Activated naive CD8-positive, alpha-beta T cell treated with anti-CD3 and anti-CD28 coated beads, Interleukin-2, amount 50 U/mL, for 24 hours (primary cell): ENCODE measurements at regions not wholly inside any gene's neighbourhood (a gene's known extent, or its start where the extent isn't known, plus 50 kb on each side); places are given as distances from the start of the nearest gene placed in this dataset.
"Not testable (repeated sequence)": the region's sequence is repeated elsewhere in the genome, so short reads cannot be mapped to it uniquely, and the experiment has no call there.

ENCODE experiments used
- ATAC-seq: fragments of 150-1000 bp; cut with Tn5 transposase; one replicate; pipeline ENCODE4 v1.10.0; 2021
- DNase-seq: peaks from one replicate; pipeline ENCODE4 v3.0.0; 2021
- H3K27ac Mint-ChIP-seq: one replicate; pipeline ENCODE4 v1.8.0; 2021; ENCODE audit warnings: mild to moderate bottlenecking, mixed read lengths
- H3K27me3 Mint-ChIP-seq: one replicate; pipeline ENCODE4 v1.8.0; 2021; ENCODE audit warnings: mixed read lengths
- H3K36me3 Mint-ChIP-seq: one replicate; pipeline ENCODE4 v1.8.0; 2021; ENCODE audit warnings: low read depth, mixed read lengths
- H3K4me1 Mint-ChIP-seq: one replicate; pipeline ENCODE4 v1.8.0; 2021; ENCODE audit warnings: mixed read lengths
- H3K4me3 Mint-ChIP-seq: one replicate; pipeline ENCODE4 v1.8.0; 2021; ENCODE audit warnings: mild to moderate bottlenecking, moderate library complexity, mixed read lengths
- H3K9me3 Mint-ChIP-seq: one replicate; pipeline ENCODE4 v1.8.0; 2021; ENCODE audit warnings: mixed read lengths

DNA sequence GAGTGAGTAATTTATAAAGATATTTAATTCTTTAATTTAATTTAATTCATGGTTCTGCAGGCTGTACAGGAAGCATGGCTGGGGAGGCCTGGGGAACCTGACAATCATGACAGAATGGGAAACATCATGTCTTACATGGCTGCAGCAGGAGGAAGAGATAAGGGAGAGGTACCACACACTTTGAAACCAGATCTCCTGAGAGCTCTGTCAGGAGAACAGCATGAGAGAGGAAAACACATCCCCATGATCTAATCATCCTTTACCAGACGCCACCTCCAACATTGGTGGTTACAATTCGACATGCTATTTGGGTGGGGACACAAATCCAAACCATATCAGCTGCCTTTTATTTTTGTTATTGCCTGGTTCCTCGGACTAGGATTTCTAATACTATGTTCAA is 928.6 kb downstream of the TMEM121 start:
- Mint-ChIP-seq H3K4me1 (no peaks in the 10 kb centered on the region), H3K36me3 (no peaks in the 10 kb centered on the region), H3K4me3 (no peak overlapping the region), H3K27ac (no peak overlapping the region), H3K27me3 (no peaks in the 10 kb centered on the region), H3K9me3 (no peaks in the 10 kb centered on the region)
- ATAC-seq (no peak), DNase-seq (no peak)

DNA sequence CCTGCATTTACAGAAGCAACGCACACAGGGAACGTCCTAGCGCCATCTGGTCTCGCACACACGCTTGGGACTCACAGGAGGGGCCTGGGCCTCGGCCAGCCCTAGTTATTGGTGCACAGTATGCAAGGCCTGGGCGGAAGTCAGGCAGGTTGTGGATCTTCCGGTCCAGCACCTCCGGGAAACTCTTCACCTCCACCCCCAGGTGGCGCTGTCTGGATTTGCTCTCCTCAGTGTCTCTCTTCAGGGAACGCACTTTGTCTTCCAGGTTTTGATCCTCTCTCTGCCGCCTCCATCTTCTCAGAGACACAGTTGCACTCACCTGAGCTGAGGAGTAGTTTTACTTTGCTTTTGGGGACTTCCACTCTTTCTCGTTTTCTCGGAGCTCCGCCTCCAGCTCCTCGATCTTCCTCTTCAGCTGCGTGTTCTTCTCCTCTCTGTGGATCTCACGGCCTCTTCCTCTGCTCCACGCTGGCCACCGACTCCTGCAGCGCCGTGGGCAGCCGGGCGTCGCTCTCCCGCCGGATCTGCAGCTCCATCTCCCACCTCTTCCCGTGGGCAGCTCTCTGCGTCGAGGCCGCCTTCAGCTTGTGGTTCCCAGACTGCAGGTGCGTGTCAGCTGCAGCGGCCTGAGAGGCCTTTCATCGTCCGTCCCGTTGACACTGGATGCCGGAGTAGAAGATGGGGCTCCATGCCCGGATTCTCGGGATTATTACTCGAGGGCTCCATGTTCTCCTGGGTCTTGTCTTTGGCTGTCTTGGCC is 933.8 kb downstream of the TMEM121 start:
- H3K36me3 Mint-ChIP-seq = no peaks in the 10 kb centered on the region
- DNase-seq (peak; percentile 73), ATAC-seq (peak; percentile 65)
- H3K9me3 Mint-ChIP-seq = no peaks in the 10 kb centered on the region
- H3K4me3 Mint-ChIP-seq = no peak overlapping the region
- H3K27me3 Mint-ChIP-seq = peaks cover 1% of the 10 kb centered on the region
- H3K4me1 Mint-ChIP-seq = peaks cover 2% of the 10 kb centered on the region
- no peak overlapping the region for H3K27ac Mint-ChIP-seq

DNA sequence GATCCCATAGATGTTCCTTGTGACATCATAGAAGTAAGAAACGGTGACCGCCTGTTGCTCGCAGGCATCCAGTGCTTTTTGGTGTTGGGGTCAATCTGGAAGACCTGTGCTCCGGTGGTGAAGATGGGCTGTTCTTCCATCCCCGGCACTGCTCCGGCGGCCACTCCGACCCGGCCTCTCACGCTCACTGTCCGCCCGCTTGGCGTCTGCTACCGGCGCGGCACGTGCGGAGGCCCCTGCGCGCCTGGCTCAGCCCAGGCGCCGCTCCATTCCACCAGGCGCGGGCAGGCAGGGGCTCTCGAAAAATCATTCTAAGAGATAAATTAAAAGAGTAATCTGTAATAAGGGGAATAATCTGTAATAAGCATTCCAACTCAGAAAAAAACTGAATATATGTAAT is 934.5 kb downstream of the TMEM121 start:
- no peak for ATAC-seq
- no peak for DNase-seq
- Mint-ChIP-seq H3K27ac (no peak overlapping the region), H3K4me1 (peaks cover 2% of the 10 kb centered on the region), H3K9me3 (no peaks in the 10 kb centered on the region), H3K4me3 (no peak overlapping the region), H3K27me3 (peaks cover 1% of the 10 kb centered on the region), H3K36me3 (no peaks in the 10 kb centered on the region)

DNA sequence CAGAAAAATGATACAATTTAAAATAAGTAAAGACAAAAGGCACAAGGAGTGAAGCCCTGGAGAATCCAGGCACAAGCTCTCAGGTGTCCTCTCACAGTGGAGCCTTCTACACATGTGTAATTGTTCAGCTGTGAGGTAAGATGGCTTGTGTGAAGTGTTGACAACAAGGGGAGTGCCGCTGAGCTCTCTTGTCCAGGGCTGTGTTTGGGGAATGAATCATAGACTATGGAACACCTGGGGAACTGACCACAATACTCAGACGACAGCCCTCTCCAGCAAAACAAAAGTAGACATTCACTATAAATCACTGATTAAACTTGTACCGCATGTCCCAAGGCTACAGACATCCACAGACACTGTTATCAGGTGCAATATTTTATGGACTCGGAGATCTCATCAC is 940.1 kb downstream of the TMEM121 start:
- not testable (repeated sequence) for H3K27ac Mint-ChIP-seq, H3K9me3 Mint-ChIP-seq, H3K36me3 Mint-ChIP-seq, DNase-seq, ATAC-seq, H3K4me1 Mint-ChIP-seq, H3K4me3 Mint-ChIP-seq, H3K27me3 Mint-ChIP-seq

DNA sequence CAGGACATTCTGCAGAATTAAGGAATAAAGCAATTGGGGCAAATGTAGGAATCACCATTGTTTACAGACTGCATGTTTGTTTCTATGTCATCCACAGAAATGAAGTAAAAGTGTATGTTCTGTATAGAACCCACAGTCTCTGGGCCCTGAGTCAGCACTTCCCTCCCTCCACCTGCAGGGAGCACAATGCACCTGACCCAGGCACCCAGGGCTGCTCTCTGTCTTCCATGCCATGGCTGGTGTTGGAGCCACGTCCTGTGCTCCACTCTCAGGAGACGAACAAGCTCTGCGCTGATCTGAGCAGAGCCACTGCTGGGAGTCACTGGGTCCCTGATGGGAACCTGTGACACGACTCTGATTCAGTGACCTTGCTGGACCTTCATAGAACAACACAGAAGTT is 942.5 kb downstream of the TMEM121 start:
- DNase-seq, H3K9me3 Mint-ChIP-seq, H3K4me1 Mint-ChIP-seq, H3K27ac Mint-ChIP-seq, H3K4me3 Mint-ChIP-seq, H3K27me3 Mint-ChIP-seq, H3K36me3 Mint-ChIP-seq: not testable (repeated sequence)
- peak; percentile 63 for ATAC-seq

DNA sequence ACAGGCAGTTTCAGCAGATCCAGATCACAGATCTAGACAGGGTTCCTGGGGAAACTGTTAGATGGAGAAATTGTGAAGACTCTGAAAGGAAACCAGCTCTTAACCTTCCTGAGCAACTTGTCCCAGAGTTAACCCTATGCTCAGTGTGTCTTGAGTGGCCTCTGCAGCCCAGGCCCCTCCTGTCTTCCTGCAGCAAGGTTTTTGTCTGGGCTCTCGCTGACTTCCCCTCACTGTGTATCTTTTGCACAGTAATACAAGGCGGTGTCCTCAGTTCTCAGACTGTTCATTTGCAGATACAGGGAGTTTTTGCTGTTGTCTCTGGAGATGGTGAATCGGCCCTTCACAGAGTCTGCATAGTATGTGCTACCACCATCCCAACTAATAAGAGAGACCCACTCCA is 943.6 kb downstream of the TMEM121 start:
- H3K4me3 Mint-ChIP-seq, ATAC-seq, H3K27me3 Mint-ChIP-seq, H3K36me3 Mint-ChIP-seq, DNase-seq, H3K27ac Mint-ChIP-seq, H3K9me3 Mint-ChIP-seq: not testable (repeated sequence)
- H3K4me1 Mint-ChIP-seq = peaks cover 10% of the 10 kb centered on the region

DNA sequence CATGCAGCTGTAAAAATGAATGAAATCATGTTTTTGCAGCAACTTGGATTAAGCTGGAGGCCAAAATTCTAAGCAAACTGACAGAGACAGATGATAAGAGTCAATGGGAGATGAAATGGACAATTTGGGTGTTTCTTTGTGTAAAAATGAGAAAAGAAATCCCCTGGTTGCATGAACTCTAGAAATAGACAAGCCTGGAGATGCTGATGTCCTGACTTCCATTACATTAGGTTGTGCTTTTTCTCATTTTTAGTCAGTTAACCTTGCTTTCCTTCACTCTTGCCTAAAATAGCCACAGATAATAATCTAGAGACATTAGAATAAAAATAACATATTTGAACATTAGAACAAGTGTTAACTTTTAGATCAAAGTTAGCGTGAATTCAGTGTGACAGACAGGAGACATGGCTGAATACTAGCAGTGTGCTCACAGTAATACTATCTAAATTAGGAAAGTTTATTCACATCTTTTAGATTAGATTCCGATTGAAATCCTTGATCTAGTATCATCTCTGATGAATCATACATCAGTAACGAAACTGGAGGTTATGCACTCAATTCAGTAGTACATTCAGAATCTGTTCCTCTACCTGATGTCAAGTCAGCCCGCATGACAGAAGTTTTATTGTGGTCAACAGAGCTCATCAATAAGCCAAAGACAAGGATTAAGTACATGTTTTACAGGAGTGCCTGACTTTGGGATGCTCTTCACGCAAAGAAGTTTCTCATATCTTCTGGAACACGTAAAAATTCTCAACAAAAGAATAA is 948.1 kb downstream of the TMEM121 start:
- not testable (repeated sequence) for H3K4me3 Mint-ChIP-seq, H3K36me3 Mint-ChIP-seq, H3K9me3 Mint-ChIP-seq, H3K27me3 Mint-ChIP-seq, DNase-seq
- Mint-ChIP-seq H3K27ac (peak overlapping the region; percentile 67), H3K4me1 (peaks cover 18% of the 10 kb centered on the region)
- peak; percentile 81 for ATAC-seq

DNA sequence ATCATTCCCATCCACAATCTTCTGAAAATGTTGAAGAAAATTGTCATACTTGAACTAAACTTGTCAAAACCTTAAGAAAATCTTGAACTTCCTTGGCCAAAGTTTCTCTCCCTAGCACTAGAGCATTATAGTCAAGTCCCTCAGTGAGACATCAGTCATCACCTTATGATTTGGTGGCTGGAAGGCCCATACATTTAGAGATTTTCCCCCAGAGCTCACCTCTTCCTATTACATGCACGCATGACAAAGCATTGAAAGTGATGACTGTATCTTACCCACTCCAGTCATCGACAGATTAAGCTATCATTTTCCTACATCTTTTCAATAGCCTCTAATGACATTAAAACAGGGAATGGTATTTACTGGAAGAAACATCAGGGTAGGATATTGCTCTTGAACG is 948.8 kb downstream of the TMEM121 start:
- not testable (repeated sequence) for H3K9me3 Mint-ChIP-seq, H3K4me3 Mint-ChIP-seq, H3K36me3 Mint-ChIP-seq, DNase-seq, H3K27me3 Mint-ChIP-seq
- peaks cover 18% of the 10 kb centered on the region for H3K4me1 Mint-ChIP-seq
- H3K27ac Mint-ChIP-seq = peak overlapping the region; percentile 67
- peak; percentile 80 for ATAC-seq

DNA sequence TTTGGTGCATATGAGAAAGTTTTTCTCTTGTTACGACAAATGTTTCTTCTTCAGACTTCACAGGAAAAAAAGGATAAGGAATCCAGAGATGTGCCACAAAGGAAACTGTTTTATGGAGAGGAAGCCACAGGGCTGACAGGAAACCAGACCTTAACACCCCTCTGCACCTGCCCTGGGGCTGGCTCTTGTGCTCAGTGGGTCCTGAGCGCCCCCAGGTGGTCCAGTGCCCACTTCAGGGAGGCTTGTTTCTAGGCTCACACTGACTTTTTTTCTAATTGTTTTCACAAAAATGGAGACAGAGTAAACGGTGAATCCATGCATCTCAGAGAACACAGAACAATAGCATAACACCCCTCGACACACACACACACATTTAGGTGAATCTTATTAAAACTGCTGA is 951.2 kb downstream of the TMEM121 start:
- not testable (repeated sequence) for ATAC-seq, DNase-seq, H3K9me3 Mint-ChIP-seq, H3K27ac Mint-ChIP-seq, H3K36me3 Mint-ChIP-seq, H3K27me3 Mint-ChIP-seq, H3K4me3 Mint-ChIP-seq
- peaks cover 18% of the 10 kb centered on the region for H3K4me1 Mint-ChIP-seq

DNA sequence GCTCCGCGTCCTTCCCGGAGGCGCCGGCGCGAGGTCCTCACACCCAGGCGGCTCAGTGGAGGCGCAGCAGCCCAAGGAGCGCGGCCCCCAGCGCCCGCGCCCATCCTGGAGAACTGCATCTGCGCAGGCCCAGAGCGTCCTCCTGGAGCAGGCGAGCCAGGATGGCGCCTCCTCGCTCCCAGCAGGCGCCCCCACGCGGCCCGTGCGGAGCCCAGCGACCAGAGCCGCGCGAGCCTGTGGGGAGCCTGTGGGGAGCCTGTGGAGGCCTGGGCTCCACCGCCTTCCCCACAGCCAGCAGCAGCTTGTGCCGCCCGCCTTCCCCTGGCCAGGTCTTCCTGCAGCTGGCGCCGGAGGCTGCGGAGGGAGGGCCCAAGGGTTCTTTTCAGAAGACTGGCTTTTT is 953.9 kb downstream of the TMEM121 start:
- ATAC-seq = peak; percentile 50

DNA sequence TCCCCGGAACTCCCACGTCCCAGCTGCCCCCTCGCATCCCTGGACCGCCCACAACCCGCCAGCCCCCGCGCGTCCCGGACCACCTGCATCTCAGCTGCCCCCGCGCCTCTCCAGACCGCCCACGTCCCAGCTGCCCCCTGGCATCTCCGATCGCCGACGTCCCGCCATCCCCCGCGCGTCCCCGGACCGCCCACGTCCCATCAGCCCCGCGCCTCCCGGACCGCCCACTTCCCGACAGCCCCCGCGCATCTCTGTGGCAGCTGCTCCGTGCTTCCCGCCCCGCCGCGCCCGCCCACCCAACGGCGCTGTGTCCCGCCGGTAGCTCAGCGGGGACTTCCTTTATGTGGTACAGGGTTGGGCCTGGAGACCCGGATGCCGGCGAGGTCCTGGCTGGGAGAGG is 955.8 kb downstream of the TMEM121 start:
- ATAC-seq, H3K4me1 Mint-ChIP-seq, H3K9me3 Mint-ChIP-seq, H3K27me3 Mint-ChIP-seq, H3K27ac Mint-ChIP-seq, H3K4me3 Mint-ChIP-seq, H3K36me3 Mint-ChIP-seq, DNase-seq: not testable (repeated sequence)

More for the DNA sequence above, 953.9 kb downstream of the TMEM121 start:
- not testable (repeated sequence) for H3K27me3 Mint-ChIP-seq, H3K4me3 Mint-ChIP-seq, H3K27ac Mint-ChIP-seq, H3K4me1 Mint-ChIP-seq, DNase-seq, H3K36me3 Mint-ChIP-seq, H3K9me3 Mint-ChIP-seq

DNA sequence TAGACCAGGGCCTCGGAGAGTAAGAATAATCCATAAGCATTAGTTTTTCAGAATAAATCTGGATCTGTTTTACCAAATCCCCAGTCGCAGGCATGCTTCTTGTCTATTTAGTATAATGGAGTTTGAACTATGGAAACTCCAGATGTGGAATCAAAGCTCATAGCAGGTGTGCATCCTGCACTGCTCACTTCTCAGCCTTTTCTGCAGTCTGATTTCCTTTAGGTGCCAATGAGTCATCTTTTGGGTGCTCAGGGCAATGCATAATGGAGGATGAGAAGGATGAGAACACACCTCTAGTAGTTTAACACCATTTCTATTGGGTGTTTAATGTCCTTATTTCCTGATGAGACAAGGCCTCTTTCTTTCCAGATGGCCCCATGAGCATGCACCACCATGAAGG is 961.2 kb downstream of the TMEM121 start:
- no peaks in the 10 kb centered on the region for H3K36me3 Mint-ChIP-seq
- H3K9me3 Mint-ChIP-seq = no peaks in the 10 kb centered on the region
- H3K4me1 Mint-ChIP-seq = peaks cover 28% of the 10 kb centered on the region
- no peak for DNase-seq
- no peak overlapping the region for H3K27ac Mint-ChIP-seq
- no peak overlapping the region for H3K4me3 Mint-ChIP-seq
- H3K27me3 Mint-ChIP-seq = no peaks in the 10 kb centered on the region
- no peak for ATAC-seq

DNA sequence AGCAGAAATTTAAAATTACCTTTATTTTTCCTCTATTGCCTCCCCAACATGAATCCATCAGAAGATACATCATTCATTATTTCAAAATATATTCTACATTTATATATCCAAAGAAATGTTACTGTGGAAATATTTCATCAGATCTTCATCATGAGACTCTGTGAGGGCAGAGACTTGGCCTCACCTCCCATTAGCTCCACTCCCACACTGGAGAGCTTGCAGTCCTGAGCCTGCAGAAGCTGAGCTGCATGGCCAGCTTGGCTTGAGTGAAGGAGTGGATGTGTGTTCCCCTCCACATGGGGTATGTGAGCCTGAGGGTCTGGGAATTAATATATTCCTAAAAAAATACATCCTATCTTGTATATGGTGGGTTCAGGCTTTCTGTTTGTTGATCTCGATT is 961.9 kb downstream of the TMEM121 start:
- Mint-ChIP-seq H3K36me3 (no peaks in the 10 kb centered on the region), H3K27ac (no peak overlapping the region), H3K4me3 (no peak overlapping the region), H3K27me3 (no peaks in the 10 kb centered on the region), H3K4me1 (peaks cover 28% of the 10 kb centered on the region), H3K9me3 (no peaks in the 10 kb centered on the region)
- DNase-seq = no peak
- ATAC-seq = no peak

DNA sequence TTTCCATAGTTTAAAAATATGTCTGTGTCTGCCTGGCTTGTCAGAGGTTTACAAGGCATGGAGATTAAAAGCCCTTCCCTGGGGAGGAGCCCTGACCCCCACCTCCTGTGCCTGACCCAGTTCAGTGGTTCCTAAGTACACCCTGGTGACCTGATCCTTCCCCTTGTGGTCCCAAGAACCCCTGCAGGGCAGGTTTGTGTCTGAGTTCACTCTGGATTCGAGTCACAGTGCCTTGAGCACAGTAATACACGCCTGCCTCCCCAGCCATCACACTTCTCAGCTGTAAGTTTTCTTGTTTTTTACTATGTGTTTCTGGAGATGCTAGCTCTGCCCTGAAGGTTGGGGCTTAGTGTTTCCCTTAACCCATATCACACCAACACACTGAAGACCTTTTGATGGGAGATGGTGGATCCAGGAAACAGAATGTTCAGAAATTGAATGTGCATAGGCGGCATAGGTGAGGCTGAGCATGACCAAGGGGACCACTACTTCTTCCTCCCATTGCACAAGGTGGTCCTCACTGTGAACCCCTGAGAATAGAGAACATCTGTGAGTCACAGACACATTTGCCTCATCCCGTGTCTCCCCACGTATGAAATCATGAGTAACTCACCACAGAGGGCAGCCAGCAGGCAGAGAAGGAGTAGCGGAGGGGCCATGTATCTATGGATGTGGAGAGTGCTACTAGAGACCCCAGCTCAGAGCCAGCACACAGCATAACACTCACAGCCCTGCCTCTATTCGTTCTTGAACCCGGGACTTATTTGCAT is 962.9 kb downstream of the TMEM121 start:
- Mint-ChIP-seq H3K27ac (peak overlapping the region; percentile 50), H3K36me3 (no peaks in the 10 kb centered on the region), H3K27me3 (no peaks in the 10 kb centered on the region), H3K4me1 (peaks cover 33% of the 10 kb centered on the region), H3K4me3 (no peak overlapping the region), H3K9me3 (no peaks in the 10 kb centered on the region)
- ATAC-seq (peak; percentile 77), DNase-seq (no peak)

DNA sequence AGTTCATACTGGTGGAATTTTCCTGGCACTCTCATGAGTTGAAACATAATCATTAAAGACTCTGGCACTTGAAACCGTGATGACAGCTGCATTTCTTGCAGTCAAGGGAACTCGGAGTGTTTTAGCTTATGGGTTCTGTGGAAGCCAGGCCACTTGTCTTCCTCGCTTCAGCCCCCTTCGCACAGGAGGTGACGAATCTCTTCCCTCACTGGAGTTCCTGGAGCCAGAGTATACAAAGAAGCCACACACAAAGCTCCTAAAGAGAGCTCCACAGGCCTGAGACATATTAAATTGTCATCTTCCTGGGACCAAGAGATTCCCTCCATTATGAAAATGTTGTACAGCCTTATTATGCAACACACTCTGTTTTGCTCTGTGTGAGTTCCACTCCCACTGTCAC is 964.1 kb downstream of the TMEM121 start:
- H3K36me3 Mint-ChIP-seq = no peaks in the 10 kb centered on the region
- DNase-seq (no peak), ATAC-seq (no peak)
- H3K4me3 Mint-ChIP-seq = no peak overlapping the region
- H3K4me1 Mint-ChIP-seq = peaks cover 41% of the 10 kb centered on the region
- H3K9me3 Mint-ChIP-seq = no peaks in the 10 kb centered on the region
- no peaks in the 10 kb centered on the region for H3K27me3 Mint-ChIP-seq
- no peak overlapping the region for H3K27ac Mint-ChIP-seq
